ENCODE measurements at regions not wholly inside any gene's neighbourhood (a gene's known extent, or its start where the extent isn't known, plus 50 kb on each side); places are given as distances from the start of the nearest gene placed in this dataset.

DNA sequence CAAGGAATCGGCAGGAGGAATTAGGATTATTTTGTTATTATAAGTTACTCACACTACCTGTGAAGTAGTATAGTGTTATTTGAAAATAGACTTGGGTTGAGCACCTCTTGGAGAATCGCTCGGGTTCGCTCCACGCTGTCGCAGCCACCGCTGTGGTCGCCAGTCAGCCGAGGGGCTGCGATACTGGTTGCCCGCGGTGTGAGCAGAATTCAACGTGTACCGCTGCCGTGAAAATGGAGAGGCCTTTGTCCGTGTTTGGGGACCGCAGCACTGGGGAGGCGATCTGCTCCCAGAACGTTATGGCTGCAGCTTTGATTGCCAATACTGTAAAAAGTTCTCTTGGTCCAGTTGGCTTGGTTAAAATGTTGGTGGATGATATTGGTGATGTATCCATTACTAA is 117.2 kb downstream of the C7orf25 start:
- Histone ChIP-seq H3K4me3 (no peak overlapping the region), H3K36me3 (no peaks in the 10 kb centered on the region), H3K27ac (no peak overlapping the region), H3K4me1 (no peaks in the 10 kb centered on the region), H3K9me3 (no peaks in the 10 kb centered on the region), H3K27me3 (no peaks in the 10 kb centered on the region)
- ATAC-seq (no peak), DNase-seq (no peak)
- in situ Hi-C loops (cut with MboI; ENCODE audit: low sequenced_read_pairs in 4 of 4), result no loop called here
- no peak for TF ChIP-seq POLR2A (IDR thresholded peaks at IDR 0.05)
- TF ChIP-seq CTCF (IDR thresholded peaks at IDR 0.05 in 4 of 5, conservative IDR thresholded peaks at IDR 0.05 in 1 of 5), result no peak
- intact Hi-C loops (cut with DNase I; ENCODE audit: low total_unique reads), result no loop called here

DNA sequence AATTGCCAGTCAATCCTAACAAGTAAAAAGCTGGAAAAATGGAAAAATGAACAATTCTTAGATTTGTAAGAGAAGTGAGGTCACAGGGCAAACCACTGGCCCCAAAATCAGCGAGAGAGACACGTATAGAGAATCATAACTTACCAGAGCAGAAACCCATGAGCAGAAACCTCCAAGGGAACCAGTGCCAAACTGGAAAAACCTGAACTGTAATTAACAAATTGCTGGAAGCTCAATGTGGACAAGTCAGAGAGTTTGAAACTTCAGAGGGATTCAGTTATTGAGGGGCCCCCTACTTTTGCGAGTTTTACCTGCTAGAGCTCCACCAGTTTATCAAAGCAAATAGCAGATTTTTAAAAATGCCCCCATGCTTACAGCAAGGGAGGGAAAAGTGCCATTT is 119.0 kb downstream of the C7orf25 start:
- Histone ChIP-seq H3K36me3 (no peaks in the 10 kb centered on the region), H3K4me3 (no peak overlapping the region), H3K27me3 (no peaks in the 10 kb centered on the region), H3K27ac (no peak overlapping the region), H3K9me3 (no peaks in the 10 kb centered on the region), H3K4me1 (no peaks in the 10 kb centered on the region)
- ATAC-seq, result no peak
- in situ Hi-C loops (cut with MboI; ENCODE audit: low sequenced_read_pairs in 4 of 4), result no loop called here
- intact Hi-C loops (cut with DNase I; ENCODE audit: low total_unique reads), result no loop called here
- no peak for DNase-seq
- TF ChIP-seq POLR2A (IDR thresholded peaks at IDR 0.05) (no peak), CTCF (IDR thresholded peaks at IDR 0.05 in 4 of 5, conservative IDR thresholded peaks at IDR 0.05 in 1 of 5) (no peak)

- Histone ChIP-seq H3K27ac (no peak overlapping the region), H3K4me3 (no peak overlapping the region), H3K36me3 (no peaks in the 10 kb centered on the region), H3K27me3 (no peaks in the 10 kb centered on the region), H3K4me1 (no peaks in the 10 kb centered on the region), H3K9me3 (no peaks in the 10 kb centered on the region)
- ATAC-seq, result no peak
- intact Hi-C loops (cut with DNase I; ENCODE audit: low total_unique reads) (no loop called here), in situ Hi-C loops (cut with MboI; ENCODE audit: low sequenced_read_pairs in 4 of 4) (no loop called here)
- DNase-seq, result no peak
- TF ChIP-seq CTCF (IDR thresholded peaks at IDR 0.05 in 4 of 5, conservative IDR thresholded peaks at IDR 0.05 in 1 of 5) (no peak), POLR2A (IDR thresholded peaks at IDR 0.05) (no peak)
These were observed 121.7 kb downstream of the C7orf25 start for GRCh38 chr7:42790196-42790595.

DNA sequence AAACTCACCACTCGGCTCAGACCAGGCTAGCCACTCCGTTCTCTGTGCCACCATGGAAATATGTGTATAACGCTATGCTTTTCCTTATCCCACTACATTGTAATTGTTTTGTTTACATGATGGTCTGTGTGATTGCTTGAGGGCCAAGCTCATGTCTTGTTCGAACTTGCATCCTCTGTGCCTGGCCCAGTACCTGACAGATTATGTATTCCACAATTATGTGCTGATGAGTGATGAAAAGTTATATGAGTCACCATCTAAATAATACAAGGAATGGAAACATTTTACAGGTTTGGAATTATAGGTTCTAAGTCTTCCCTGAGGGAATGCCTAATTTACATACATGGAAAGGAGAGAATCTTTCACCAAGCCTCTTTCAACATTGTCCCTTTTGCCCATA is 137.4 kb downstream of the C7orf25 start:
- in situ Hi-C loops (cut with MboI; ENCODE audit: low sequenced_read_pairs in 4 of 4) (no loop called here), intact Hi-C loops (cut with DNase I; ENCODE audit: low total_unique reads) (no loop called here)
- H3K4me3 ChIP-seq, result no peak overlapping the region
- no peak overlapping the region for H3K27ac ChIP-seq
- no peak for ATAC-seq
- H3K9me3 ChIP-seq, result no peaks in the 10 kb centered on the region
- H3K36me3 ChIP-seq, result no peaks in the 10 kb centered on the region
- DNase-seq, result no peak
- H3K4me1 ChIP-seq, result no peaks in the 10 kb centered on the region
- TF ChIP-seq POLR2A (IDR thresholded peaks at IDR 0.05), result no peak
- TF ChIP-seq CTCF (IDR thresholded peaks at IDR 0.05 in 4 of 5, conservative IDR thresholded peaks at IDR 0.05 in 1 of 5), result no peak
- H3K27me3 ChIP-seq, result no peaks in the 10 kb centered on the region

- in situ Hi-C loops (cut with MboI; ENCODE audit: low sequenced_read_pairs in 4 of 4), result no loop called here
- TF ChIP-seq CTCF (IDR thresholded peaks at IDR 0.05 in 4 of 5, conservative IDR thresholded peaks at IDR 0.05 in 1 of 5) (no peak), POLR2A (IDR thresholded peaks at IDR 0.05) (no peak)
- ATAC-seq (no peak), DNase-seq (no peak)
- no peaks in the 10 kb centered on the region for H3K27me3 ChIP-seq
- intact Hi-C loops (cut with DNase I; ENCODE audit: low total_unique reads), result no loop called here
- no peak overlapping the region for H3K4me3 ChIP-seq
- no peak overlapping the region for H3K27ac ChIP-seq
- no peaks in the 10 kb centered on the region for H3K9me3 ChIP-seq
- no peaks in the 10 kb centered on the region for H3K36me3 ChIP-seq
- H3K4me1 ChIP-seq, result no peaks in the 10 kb centered on the region
These were observed 141.8 kb downstream of the C7orf25 start for GRCh38 chr7:42770114-42770513.

Data from gastrocnemius medialis (tissue), 4 donors.